DND-41 (cell line): ENCODE measurements at regions not wholly inside any gene's neighbourhood (a gene's known extent, or its start where the extent isn't known, plus 50 kb on each side); places are given as distances from the start of the nearest gene placed in this dataset.

Source experiments
- EZH2 ChIP-seq: IDR thresholded peaks from 3 replicates; pipeline ENCODE4 v1.6.1; 2012; ENCODE audit warnings: borderline replicate concordance, low read depth, mild to moderate bottlenecking, moderate library complexity, low read length, inconsistent platforms; ENCODE audit not compliant: severe bottlenecking
- TF ChIP-seq, protein P1 (sequence below): IDR thresholded peaks from 2 replicates; pipeline ENCODE4 v1.5.1; 2012; ENCODE audit warnings: borderline replicate concordance, low read length, moderate library complexity, mild to moderate bottlenecking; ENCODE audit not compliant: poor library complexity, severe bottlenecking; ENCODE audit errors: extremely low read depth

DNA sequence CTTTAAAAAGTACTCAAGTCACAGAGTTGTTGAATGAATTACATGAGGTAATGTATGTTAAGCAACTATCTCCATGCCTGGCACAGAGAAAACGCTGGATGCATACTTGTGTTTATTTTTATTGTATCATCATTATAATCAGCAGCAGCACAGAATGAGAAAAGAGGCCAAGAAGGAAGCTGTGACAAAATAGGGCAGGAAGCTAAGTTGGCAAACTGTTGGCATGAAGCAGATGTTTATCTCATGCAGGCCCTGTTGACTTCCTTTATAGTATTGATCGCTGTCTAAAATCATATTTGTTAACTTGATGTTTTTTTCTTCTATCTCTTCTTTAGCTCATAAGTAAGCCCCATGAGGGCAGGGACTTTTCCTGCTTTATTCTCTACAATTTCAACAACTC, 466.6 kb downstream of the TRHDE start:
- TF ChIP-seq, protein P1, sequence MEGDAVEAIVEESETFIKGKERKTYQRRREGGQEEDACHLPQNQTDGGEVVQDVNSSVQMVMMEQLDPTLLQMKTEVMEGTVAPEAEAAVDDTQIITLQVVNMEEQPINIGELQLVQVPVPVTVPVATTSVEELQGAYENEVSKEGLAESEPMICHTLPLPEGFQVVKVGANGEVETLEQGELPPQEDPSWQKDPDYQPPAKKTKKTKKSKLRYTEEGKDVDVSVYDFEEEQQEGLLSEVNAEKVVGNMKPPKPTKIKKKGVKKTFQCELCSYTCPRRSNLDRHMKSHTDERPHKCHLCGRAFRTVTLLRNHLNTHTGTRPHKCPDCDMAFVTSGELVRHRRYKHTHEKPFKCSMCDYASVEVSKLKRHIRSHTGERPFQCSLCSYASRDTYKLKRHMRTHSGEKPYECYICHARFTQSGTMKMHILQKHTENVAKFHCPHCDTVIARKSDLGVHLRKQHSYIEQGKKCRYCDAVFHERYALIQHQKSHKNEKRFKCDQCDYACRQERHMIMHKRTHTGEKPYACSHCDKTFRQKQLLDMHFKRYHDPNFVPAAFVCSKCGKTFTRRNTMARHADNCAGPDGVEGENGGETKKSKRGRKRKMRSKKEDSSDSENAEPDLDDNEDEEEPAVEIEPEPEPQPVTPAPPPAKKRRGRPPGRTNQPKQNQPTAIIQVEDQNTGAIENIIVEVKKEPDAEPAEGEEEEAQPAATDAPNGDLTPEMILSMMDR = no peak
- no peak for TF ChIP-seq EZH2
